ENCODE measurements at regions not wholly inside any gene's neighbourhood (a gene's known extent, or its start where the extent isn't known, plus 50 kb on each side); places are given as distances from the start of the nearest gene placed in this dataset.

DNA sequence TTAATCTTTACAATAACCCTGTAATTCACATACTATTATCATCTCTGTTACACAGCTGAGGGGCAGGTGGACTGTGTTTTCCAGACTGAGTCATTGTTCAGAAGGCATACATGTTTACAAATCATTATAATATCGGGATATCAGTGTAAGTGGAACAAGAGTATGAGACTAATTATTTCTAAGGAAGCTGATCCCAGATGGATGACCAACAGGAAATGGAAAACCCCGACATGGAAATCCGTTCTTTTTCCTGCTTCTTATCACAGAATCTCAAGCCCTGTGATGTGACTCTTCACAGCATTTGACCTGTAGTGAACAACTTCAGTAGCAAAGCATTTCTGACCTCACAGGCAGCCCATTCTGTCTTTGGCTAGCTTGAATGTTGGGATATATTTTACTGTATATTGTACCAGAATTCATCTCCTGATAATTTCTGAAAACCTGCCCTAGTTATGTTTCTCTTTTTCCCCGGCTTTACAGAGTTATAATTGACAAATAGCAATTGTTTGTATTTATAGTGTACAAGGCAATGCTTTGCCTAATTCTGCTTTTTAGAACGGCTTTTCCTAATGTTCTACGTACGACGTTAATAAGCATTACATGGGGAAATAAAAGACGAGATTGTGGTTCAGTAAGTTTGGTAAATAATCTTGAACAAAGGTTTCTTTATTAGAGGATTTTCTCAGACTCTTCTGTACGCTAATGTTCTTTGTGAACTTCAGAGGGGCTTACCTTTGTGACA is 78.6 kb upstream of the SYPL1 start (continued):
- TF ChIP-seq RNF2 (IDR thresholded peaks at IDR 0.05; ENCODE audit: borderline replicate concordance, low read depth) (no peak), GATA3 (IDR thresholded peaks at IDR 0.05; ENCODE audit: borderline replicate concordance) (no peak), EHMT2 (IDR thresholded peaks at IDR 0.05; ENCODE audit: low read depth) (no peak)

DNA sequence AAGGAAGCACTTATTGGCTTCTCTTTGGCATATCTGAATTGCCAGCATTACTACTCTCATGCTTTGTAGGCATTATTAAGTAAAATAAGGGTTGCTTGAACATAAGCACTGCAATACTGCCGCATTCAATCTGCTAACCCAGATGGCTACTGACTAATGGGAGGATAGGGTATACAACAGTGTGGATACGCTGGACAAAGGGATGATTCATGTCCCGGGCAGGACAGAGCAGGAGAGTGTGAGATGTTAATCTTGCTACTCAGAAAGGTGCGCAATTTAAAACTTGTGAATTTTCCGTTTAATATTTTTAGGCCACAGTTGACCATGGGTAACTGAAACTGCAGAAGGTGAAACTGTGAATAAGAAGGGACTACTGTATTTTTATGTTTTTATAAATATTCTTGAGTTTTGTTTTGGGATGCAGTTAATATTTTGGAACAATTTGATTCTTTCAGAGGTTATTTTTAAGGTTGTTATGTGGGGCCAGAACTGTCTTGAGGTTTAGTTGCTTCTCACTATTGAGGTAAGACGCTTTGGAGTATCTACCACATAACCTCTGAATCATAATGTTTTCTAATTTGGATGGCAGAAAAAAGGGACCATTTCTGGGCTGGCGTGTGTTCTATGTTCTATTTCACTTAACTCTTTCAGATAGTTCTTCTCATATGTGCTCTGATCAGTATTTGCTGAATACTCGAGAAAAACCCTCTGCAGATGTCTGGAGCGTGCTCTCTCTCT is 75.7 kb upstream of the SYPL1 start:
- TF ChIP-seq RAD21 (conservative IDR thresholded peaks at IDR 0.05 in 1 of 2, IDR thresholded peaks at IDR 0.05 in 1 of 2) (no peak), FOSB (CRISPR knock-in tag; IDR thresholded peaks at IDR 0.05) (no peak), FOSL2 (IDR thresholded peaks at IDR 0.05) (no peak), FOSL2 (CRISPR knock-in tag; IDR thresholded peaks at IDR 0.05) (no peak), RCOR1 (IDR thresholded peaks at IDR 0.05; ENCODE audit: low read depth, low read length) (no peak), RNF2 (IDR thresholded peaks at IDR 0.05; ENCODE audit: borderline replicate concordance, low read depth) (no peak), MAZ (IDR thresholded peaks at IDR 0.05; ENCODE audit: borderline replicate concordance, low read depth, low read length) (no peak)
- FAIRE-seq (no peak), ATAC-seq (no peak), DNase-seq (ENCODE audit: low read depth in 1 of 2, low spot score in 1 of 2) (no peak)
- Histone ChIP-seq H3K27ac (no peak overlapping the region), H3K4me3 (no peak overlapping the region), H3K4me1 (no peaks in the 10 kb centered on the region), H3K4me2 (no peak overlapping the region), H3K9me3 (no peaks in the 10 kb centered on the region)
- ChIA-PET CTCF (interaction anchor here (1.1 to 1.6 kb wide), 3 partner anchors 11 to 275 kb away, joined by 4 to 11 read pairs (median 5); no protein-coding TSS in a partner anchor), POLR2A (no interaction called here)
- WGBS (ENCODE audit: missing lambda C conversion rate) = 74% methylated on average over 9 of the region's 9 CpGs

DNA sequence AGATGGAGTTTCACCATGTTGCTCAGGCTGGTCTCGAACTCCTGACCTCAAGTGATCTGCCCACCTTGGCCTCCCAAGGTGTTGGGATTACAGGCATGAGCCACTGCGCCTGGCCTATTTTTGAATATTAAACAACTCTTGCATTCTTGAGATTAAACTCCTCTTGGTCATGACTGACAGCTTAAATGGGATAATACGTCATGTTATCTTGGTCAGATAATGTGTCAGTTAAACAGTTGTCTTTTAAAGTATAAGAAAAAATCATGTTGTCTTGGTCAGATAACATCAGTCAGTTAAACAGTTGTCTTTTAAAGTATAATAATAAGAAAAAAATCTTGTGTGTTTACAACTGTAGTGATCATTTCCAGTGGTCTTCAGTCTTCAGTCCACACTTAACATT is 73.6 kb upstream of the SYPL1 start:
- DNase-seq (ENCODE audit: low read depth in 1 of 2, low spot score in 1 of 2) (no peak), FAIRE-seq (no peak), ATAC-seq (no peak)
- TF ChIP-seq KDM5A (IDR thresholded peaks at IDR 0.05) (no peak), ZSCAN20 (CRISPR knock-in tag; IDR thresholded peaks at IDR 0.05) (no peak), TP53 (CRISPR knock-in tag; IDR thresholded peaks at IDR 0.05) (no peak), ESRRA (IDR thresholded peaks at IDR 0.05; ENCODE audit: borderline replicate concordance, low read length) (no peak), GATA3 (IDR thresholded peaks at IDR 0.05; ENCODE audit: borderline replicate concordance) (no peak), RNF2 (IDR thresholded peaks at IDR 0.05; ENCODE audit: borderline replicate concordance, low read depth) (no peak), RAD21 (conservative IDR thresholded peaks at IDR 0.05 in 1 of 2, IDR thresholded peaks at IDR 0.05 in 1 of 2) (no peak), CBX2 (IDR thresholded peaks at IDR 0.05; ENCODE audit: borderline replicate concordance, low read depth) (no peak), NPAS2 (CRISPR knock-in tag; IDR thresholded peaks at IDR 0.05; ENCODE audit: borderline replicate concordance) (no peak), NR3C1 (IDR thresholded peaks at IDR 0.05) (no peak), EHMT2 (IDR thresholded peaks at IDR 0.05; ENCODE audit: low read depth) (no peak), RARB (CRISPR knock-in tag; IDR thresholded peaks at IDR 0.05) (no peak), ZC3H11A (IDR thresholded peaks at IDR 0.05) (no peak)
- TF ChIP-seq, protein P1, sequence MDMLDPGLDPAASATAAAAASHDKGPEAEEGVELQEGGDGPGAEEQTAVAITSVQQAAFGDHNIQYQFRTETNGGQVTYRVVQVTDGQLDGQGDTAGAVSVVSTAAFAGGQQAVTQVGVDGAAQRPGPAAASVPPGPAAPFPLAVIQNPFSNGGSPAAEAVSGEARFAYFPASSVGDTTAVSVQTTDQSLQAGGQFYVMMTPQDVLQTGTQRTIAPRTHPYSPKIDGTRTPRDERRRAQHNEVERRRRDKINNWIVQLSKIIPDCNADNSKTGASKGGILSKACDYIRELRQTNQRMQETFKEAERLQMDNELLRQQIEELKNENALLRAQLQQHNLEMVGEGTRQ (IDR thresholded peaks at IDR 0.05) = no peak
- TF ChIP-seq, protein P2, sequence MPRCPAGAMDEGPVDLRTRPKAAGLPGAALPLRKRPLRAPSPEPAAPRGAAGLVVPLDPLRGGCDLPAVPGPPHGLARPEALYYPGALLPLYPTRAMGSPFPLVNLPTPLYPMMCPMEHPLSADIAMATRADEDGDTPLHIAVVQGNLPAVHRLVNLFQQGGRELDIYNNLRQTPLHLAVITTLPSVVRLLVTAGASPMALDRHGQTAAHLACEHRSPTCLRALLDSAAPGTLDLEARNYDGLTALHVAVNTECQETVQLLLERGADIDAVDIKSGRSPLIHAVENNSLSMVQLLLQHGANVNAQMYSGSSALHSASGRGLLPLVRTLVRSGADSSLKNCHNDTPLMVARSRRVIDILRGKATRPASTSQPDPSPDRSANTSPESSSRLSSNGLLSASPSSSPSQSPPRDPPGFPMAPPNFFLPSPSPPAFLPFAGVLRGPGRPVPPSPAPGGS (IDR thresholded peaks at IDR 0.05) = no peak
- Histone ChIP-seq H3K9me3 (no peaks in the 10 kb centered on the region), H3K4me3 (no peak overlapping the region), H3K4me2 (no peak overlapping the region), H3K4me1 (no peaks in the 10 kb centered on the region), H3K27ac (no peak overlapping the region)
- POLR2A ChIA-PET = no interaction called here
- CTCF ChIA-PET = interaction anchor here (1.1 to 1.3 kb wide), 2 partner anchors 9 to 277 kb away, joined by 3 to 6 read pairs; no protein-coding TSS in a partner anchor
- 88% methylated on average over 3 of the region's 3 CpGs for WGBS (ENCODE audit: missing lambda C conversion rate)

Measured in A549 (cell line).